ENCODE measurements at regions not wholly inside any gene's neighbourhood (a gene's known extent, or its start where the extent isn't known, plus 50 kb on each side); places are given as distances from the start of the nearest gene placed in this dataset.
A peak's percentile ranks its signal among the peaks of the same experiment; 100 is the strongest.

DNA sequence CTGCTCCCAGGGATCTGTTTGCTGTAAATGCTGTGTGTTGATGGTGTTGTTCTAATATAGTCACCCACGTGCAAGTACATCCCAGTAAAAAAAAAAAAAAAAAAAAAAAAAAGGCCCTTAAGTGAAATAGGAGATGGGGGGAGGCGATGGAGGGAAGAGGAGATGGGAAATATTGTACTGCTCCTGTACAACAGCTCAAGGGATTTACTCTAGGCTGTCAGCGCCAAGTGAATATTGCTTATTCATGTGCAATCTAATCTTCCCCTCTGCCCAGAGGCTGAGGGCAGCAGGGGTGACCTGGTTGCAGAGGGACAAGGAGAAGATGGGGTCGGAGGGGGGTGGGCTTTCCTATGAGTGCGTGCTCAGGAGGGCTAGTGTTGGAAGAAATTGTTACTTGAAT is 206.2 kb upstream of the CADM1 start:
- intact Hi-C loops (cut with DNase I; ENCODE audit: low total_unique reads) = no loop called here
- TF ChIP-seq, protein P1, sequence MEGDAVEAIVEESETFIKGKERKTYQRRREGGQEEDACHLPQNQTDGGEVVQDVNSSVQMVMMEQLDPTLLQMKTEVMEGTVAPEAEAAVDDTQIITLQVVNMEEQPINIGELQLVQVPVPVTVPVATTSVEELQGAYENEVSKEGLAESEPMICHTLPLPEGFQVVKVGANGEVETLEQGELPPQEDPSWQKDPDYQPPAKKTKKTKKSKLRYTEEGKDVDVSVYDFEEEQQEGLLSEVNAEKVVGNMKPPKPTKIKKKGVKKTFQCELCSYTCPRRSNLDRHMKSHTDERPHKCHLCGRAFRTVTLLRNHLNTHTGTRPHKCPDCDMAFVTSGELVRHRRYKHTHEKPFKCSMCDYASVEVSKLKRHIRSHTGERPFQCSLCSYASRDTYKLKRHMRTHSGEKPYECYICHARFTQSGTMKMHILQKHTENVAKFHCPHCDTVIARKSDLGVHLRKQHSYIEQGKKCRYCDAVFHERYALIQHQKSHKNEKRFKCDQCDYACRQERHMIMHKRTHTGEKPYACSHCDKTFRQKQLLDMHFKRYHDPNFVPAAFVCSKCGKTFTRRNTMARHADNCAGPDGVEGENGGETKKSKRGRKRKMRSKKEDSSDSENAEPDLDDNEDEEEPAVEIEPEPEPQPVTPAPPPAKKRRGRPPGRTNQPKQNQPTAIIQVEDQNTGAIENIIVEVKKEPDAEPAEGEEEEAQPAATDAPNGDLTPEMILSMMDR (IDR thresholded peaks at IDR 0.05) = no peak

DNA sequence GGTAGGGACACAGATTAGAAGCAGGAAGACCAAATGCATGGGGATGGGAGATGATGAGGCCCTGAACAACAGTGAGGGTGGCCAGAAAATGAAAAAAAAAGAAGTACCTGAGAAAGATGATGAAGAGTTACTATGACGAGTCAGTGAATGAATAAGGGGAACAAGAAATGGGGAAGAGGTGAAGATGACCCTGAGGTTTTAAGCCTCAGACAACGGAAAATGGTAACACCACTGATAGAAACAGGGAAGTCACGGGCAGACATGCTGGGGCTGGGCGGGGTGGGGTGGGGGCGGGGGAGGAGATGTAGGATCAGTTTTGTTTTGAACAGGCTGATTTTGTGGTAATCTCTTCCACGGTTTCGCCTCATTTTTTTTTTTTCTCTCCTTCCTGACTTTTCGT is 205.1 kb upstream of the CADM1 start:
- no peaks in the 10 kb centered on the region for H3K9me3 ChIP-seq
- DNase-seq = no peak
- H3K27me3 ChIP-seq = peaks cover 0 to 9% of the 10 kb centered on the region in 2 donors
- H3K27ac ChIP-seq = no peak overlapping the region
- no peaks in the 10 kb centered on the region for H3K36me3 ChIP-seq
- TF ChIP-seq, protein P1 (IDR thresholded peaks at IDR 0.05) = no peak
- H3K4me1 ChIP-seq = peaks cover 0 to 4% (median 0%) of the 10 kb centered on the region in 4 donors
- intact Hi-C loops (cut with DNase I; ENCODE audit: low total_unique reads) = no loop called here
- no peak overlapping the region for H3K4me3 ChIP-seq

More for the DNA sequence above, 206.2 kb upstream of the CADM1 start:
- Histone ChIP-seq H3K4me3 (no peak overlapping the region), H3K27ac (no peak overlapping the region), H3K9me3 (no peaks in the 10 kb centered on the region), H3K27me3 (peaks cover 0 to 10% of the 10 kb centered on the region in 2 donors), H3K36me3 (no peaks in the 10 kb centered on the region), H3K4me1 (peaks cover 0 to 4% (median 0%) of the 10 kb centered on the region in 4 donors)
- DNase-seq = no peak

DNA sequence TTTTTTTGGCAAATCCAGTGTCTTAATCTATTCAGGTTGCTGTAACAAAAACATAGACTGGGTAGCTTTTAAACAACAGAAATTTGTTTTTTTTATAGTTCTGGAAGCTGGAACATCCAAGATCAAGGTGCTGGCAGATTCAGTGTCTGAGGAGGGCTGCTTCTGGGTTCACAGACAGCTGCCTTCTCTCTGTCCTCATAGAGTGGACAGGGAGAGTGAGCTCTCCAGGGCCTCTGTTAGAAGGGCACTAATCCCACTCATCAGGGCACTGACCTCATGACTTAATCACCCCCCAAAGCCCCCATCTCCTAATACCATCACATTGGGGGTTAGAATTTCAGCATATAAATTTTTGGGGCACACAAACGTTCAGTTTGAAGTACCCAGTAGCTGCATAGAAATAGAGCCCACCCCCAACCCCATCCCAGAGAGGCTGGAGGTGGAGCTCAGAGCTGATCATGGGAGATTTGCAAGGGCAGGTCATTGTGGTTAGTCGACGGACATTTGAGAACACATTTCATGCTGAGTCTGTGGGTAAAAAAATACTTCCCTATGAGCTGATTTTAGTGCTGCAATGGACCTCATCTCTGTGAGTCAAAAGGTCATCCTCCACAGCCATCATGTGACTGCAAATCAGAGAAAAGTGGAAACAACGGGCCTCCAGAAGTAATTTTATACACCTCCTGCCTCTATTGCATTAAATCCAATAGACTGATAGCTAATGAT is 203.1 kb upstream of the CADM1 start:
- peak in 1 of 2 donors; percentile 38 for DNase-seq
- Histone ChIP-seq H3K27ac (no peak overlapping the region), H3K9me3 (no peaks in the 10 kb centered on the region), H3K4me1 (peaks cover 0 to 4% (median 0%) of the 10 kb centered on the region in 4 donors), H3K4me3 (no peak overlapping the region), H3K36me3 (no peaks in the 10 kb centered on the region), H3K27me3 (peaks cover 0 to 9% of the 10 kb centered on the region in 2 donors)
- intact Hi-C loops (cut with DNase I; ENCODE audit: low total_unique reads) = no loop called here
- TF ChIP-seq, protein P1 (IDR thresholded peaks at IDR 0.05) = no peak

DNA sequence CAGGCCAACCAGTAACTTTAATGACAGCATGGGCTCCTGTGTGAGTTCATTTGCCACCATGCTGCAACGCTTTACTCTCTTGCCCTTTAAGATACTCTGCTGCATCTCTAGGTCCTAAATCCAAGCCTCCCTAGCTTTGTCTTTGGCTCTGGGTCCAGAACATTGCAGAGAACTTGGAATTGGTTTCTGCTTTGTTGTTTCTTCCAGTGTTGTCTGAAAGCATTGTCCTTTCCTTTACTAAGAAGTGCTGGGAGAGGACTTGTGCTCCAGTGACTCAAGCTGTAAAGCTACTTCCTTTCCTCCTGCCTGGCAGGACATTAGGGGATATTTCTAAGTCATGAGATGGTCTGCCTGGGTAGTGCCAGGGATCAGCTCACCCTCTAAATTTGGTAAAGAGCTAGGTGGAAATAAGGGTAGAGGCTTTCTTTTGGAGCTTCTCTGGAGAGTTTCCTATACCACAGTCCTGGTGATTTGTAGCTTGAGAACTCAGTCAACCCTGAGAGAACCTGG is 202.5 kb upstream of the CADM1 start:
- intact Hi-C loops (cut with DNase I; ENCODE audit: low total_unique reads) = no loop called here
- no peaks in the 10 kb centered on the region for H3K9me3 ChIP-seq
- TF ChIP-seq, protein P1 (IDR thresholded peaks at IDR 0.05) = no peak
- peaks cover 0 to 9% of the 10 kb centered on the region in 2 donors for H3K27me3 ChIP-seq
- H3K4me3 ChIP-seq = no peak overlapping the region
- H3K4me1 ChIP-seq = peaks cover 0 to 4% (median 0%) of the 10 kb centered on the region in 4 donors
- no peak overlapping the region for H3K27ac ChIP-seq
- no peak for DNase-seq
- no peaks in the 10 kb centered on the region for H3K36me3 ChIP-seq

DNA sequence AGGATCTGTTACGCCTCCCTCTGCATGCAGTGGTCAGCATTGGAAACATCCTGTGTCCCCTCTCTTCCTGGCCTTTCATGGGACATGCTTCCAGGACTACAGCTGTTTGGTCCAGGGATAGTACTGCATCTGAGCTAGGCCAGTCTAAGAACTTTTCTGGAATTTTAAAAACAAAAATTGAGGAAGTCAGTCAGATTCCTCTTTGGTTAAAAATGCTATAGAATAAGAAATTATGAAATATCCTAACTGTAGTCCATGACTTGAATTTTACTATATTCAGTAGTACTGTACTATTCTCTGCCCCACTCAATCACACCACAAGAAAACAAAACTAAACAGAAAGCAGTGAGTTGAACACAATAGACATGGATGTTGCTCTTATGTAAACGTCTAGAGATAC is 201.0 kb upstream of the CADM1 start:
- Histone ChIP-seq H3K27me3 (no peaks in the 10 kb centered on the region), H3K4me1 (peaks cover 0 to 9% (median 6%) of the 10 kb centered on the region in 4 donors), H3K36me3 (no peaks in the 10 kb centered on the region), H3K9me3 (no peaks in the 10 kb centered on the region), H3K4me3 (no peak overlapping the region), H3K27ac (no peak overlapping the region)
- intact Hi-C loops (cut with DNase I; ENCODE audit: low total_unique reads) = no loop called here
- TF ChIP-seq, protein P1 (IDR thresholded peaks at IDR 0.05) = no peak
- no peak for DNase-seq
